ENCODE measurements at regions not wholly inside any gene's neighbourhood (a gene's known extent, or its start where the extent isn't known, plus 50 kb on each side); places are given as distances from the start of the nearest gene placed in this dataset.

- TF ChIP-seq ELF1 (IDR thresholded peaks at IDR 0.05): no peak
- no peak for TF ChIP-seq MEF2A (IDR thresholded peaks at IDR 0.05; ENCODE audit: borderline replicate concordance, low read depth)
- no peak for TF ChIP-seq FOSL2 (IDR thresholded peaks at IDR 0.05; ENCODE audit: borderline replicate concordance, low read depth)
These were observed 54.5 kb upstream of the ATXN3L start (continued) for GRCh38 chrX:13374364-13374763.

DNA sequence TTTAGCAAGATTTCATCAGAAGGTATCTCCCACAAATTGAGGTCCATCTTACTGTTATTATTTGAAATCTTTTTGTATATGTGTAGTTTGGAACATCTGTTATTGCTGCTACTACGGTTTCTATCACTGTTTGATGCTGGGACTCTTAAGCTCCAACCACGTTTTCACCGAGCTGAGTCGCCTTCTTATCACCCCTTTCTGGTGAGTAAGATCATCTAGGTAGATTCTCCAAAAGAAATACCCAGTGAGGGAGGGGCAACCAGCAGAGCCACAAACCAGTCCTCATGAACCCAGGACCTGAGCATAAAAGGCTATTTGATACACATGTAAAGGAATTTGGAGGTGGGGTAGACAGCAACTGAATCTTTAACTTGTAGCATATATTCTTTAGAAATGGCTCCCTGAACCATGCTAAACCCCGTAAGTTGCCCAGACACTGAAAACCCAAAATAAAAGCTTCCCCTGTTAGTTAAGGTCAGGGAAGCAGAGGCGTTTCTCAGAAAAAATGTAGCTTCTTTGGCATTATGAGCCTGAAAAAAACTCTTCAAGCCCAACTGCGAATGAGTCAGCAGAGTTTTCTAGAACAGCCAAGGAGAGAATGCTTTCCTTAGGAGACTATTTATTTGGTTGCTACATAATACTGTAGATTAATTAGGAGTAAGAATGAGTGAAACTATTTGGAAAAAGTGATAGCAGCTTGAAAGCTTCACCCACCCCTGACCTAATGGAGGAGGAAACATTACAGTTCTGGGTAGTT lies 53.8 kb upstream of the ATXN3L start:
- CTCF ChIA-PET: no interaction called here
- Histone ChIP-seq H3K27me3 (ENCODE audit: insufficient read depth) (no peaks in the 10 kb centered on the region), H3K9me2 (no peaks in the 10 kb centered on the region), H3K9ac (peak overlapping the region; percentile 7; the same call in 1 of the 2 replicates), H3K4me2 (peak overlapping the region; percentile 7; the same call in 1 of the 2 replicates), H3K4me1 (ENCODE audit: control insufficient read depth in 1 of 2, insufficient read depth in 2 of 2, low read depth in 1 of 2, low read length in 1 of 2) (peaks cover 14 to 31% of the 10 kb centered on the region in 2 experiments), H3K79me2 (ENCODE audit: insufficient read depth) (no peaks in the 10 kb centered on the region), H3K36me3 (replicated peaks in 1 of 2; ENCODE audit: control insufficient read depth in 1 of 2, insufficient read depth in 2 of 2, low read length in 1 of 2) (no peaks in the 10 kb centered on the region), H3K4me3 (ENCODE audit: low read depth in 2 of 2, low read length in 1 of 2) (no peak overlapping the region), H3K9me3 (no peaks in the 10 kb centered on the region), H2AFZ (ENCODE audit: low read depth) (no peak overlapping the region), H3F3A (replicated peaks; ENCODE audit: insufficient read depth) (peaks cover 35% of the 10 kb centered on the region), H4K20me1 (ENCODE audit: insufficient read depth) (no peaks in the 10 kb centered on the region), H3K27ac (ENCODE audit: low read depth in 2 of 2, low read length in 1 of 2) (peak overlapping the region; percentile 55 to 94; a peak in 3 of 4 replicates)
- POLR2A ChIA-PET: no interaction called here
- TF ChIP-seq NFIC (IDR thresholded peaks at IDR 0.05; ENCODE audit: borderline replicate concordance) (no peak), FOSL2 (IDR thresholded peaks at IDR 0.05; ENCODE audit: borderline replicate concordance, low read depth) (peak; percentile 66)
- WGBS (ENCODE audit: low lambda C conversion rate): 68% methylated on average over 7 of the region's 7 CpGs
- DNase-seq: no peak

DNA sequence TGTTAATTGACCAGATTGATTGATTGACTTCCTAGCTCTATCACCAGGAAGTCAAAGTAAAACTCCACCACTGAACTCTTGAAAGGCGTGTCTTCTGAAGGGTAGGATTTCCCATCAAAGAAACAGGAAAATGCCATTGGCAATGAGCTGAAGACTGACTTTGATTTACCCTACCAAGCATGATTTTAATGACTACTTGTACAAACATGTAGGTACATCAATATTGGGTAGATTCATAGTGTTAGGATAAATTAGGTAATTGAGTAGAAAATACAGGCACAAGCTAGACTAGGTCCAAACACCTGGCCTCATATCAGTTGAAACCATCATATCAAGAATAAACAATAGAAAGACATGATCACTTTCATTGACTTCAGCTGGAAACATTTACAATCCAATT lies 53.2 kb upstream of the ATXN3L start:
- 77% methylated on average over 1 of the region's 1 CpG for WGBS (ENCODE audit: low lambda C conversion rate)
- H3K27ac ChIP-seq (ENCODE audit: low read depth in 2 of 2, low read length in 1 of 2): peak overlapping the region in 1 of 2 experiments; percentile 94; a peak in 3 of 4 replicates
- TF ChIP-seq ELF1 (IDR thresholded peaks at IDR 0.05): no peak
- no peak for TF ChIP-seq FOXM1 (IDR thresholded peaks at IDR 0.05; ENCODE audit: low read depth)
- TF ChIP-seq RAD21 (IDR thresholded peaks at IDR 0.05; ENCODE audit: low read length): no peak
- TF ChIP-seq SMC3 (IDR thresholded peaks at IDR 0.05; ENCODE audit: low read depth, low read length): no peak
- TF ChIP-seq, protein P1, sequence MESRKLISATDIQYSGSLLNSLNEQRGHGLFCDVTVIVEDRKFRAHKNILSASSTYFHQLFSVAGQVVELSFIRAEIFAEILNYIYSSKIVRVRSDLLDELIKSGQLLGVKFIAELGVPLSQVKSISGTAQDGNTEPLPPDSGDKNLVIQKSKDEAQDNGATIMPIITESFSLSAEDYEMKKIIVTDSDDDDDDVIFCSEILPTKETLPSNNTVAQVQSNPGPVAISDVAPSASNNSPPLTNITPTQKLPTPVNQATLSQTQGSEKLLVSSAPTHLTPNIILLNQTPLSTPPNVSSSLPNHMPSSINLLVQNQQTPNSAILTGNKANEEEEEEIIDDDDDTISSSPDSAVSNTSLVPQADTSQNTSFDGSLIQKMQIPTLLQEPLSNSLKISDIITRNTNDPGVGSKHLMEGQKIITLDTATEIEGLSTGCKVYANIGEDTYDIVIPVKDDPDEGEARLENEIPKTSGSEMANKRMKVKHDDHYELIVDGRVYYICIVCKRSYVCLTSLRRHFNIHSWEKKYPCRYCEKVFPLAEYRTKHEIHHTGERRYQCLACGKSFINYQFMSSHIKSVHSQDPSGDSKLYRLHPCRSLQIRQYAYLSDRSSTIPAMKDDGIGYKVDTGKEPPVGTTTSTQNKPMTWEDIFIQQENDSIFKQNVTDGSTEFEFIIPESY (IDR thresholded peaks at IDR 0.05; ENCODE audit: borderline replicate concordance, low read depth): no peak
- TF ChIP-seq FOXJ3 (CRISPR knock-in tag; IDR thresholded peaks at IDR 0.05): no peak
- no peak for TF ChIP-seq FOSL2 (IDR thresholded peaks at IDR 0.05; ENCODE audit: borderline replicate concordance, low read depth)
- TF ChIP-seq CHD2 (IDR thresholded peaks at IDR 0.05; ENCODE audit: low read length, partially characterized antibody): no peak
- no peak for TF ChIP-seq RXRA (IDR thresholded peaks at IDR 0.05; ENCODE audit: borderline replicate concordance, low read depth)
- no peak for TF ChIP-seq EP300 (IDR thresholded peaks at IDR 0.05; ENCODE audit: borderline replicate concordance in 1 of 2, low read depth in 1 of 2, low read length in 1 of 2)
- no peak for TF ChIP-seq NFIC (IDR thresholded peaks at IDR 0.05; ENCODE audit: borderline replicate concordance)
- TF ChIP-seq EZH2phosphoT487 (IDR thresholded peaks at IDR 0.05; ENCODE audit: borderline replicate concordance, low read depth): no peak
- peak overlapping the region; percentile 7; the same call in 1 of the 2 replicates for H3K9ac ChIP-seq
- no peaks in the 10 kb centered on the region for H4K20me1 ChIP-seq (ENCODE audit: insufficient read depth)
- no peak overlapping the region for H3K4me3 ChIP-seq (ENCODE audit: low read depth in 2 of 2, low read length in 1 of 2)
- no peaks in the 10 kb centered on the region for H3K9me2 ChIP-seq
- H3K9me3 ChIP-seq: no peaks in the 10 kb centered on the region
- ChIA-PET POLR2A (no interaction called here), CTCF (no interaction called here)
- H2AFZ ChIP-seq (ENCODE audit: low read depth): no peak overlapping the region
- H3K36me3 ChIP-seq (replicated peaks in 1 of 2; ENCODE audit: control insufficient read depth in 1 of 2, insufficient read depth in 2 of 2, low read length in 1 of 2): no peaks in the 10 kb centered on the region
- no peaks in the 10 kb centered on the region for H3K27me3 ChIP-seq (ENCODE audit: insufficient read depth)
- peaks cover 14 to 30% of the 10 kb centered on the region in 2 experiments for H3K4me1 ChIP-seq (ENCODE audit: control insufficient read depth in 1 of 2, insufficient read depth in 2 of 2, low read depth in 1 of 2, low read length in 1 of 2)
- H3F3A ChIP-seq (replicated peaks; ENCODE audit: insufficient read depth): peaks cover 35% of the 10 kb centered on the region
- no peaks in the 10 kb centered on the region for H3K79me2 ChIP-seq (ENCODE audit: insufficient read depth)
- no peak for DNase-seq
- no peak overlapping the region for H3K4me2 ChIP-seq
